Panc1 (cell line): ENCODE measurements at regions not wholly inside any gene's neighbourhood (a gene's known extent, or its start where the extent isn't known, plus 50 kb on each side); places are given as distances from the start of the nearest gene placed in this dataset.

Source experiments
- POLR2AphosphoS5 ChIP-seq: IDR thresholded peaks from 2 replicates; pipeline ENCODE4 v1.6.1; 2012; ENCODE audit warnings: mild to moderate bottlenecking, low read depth, low read length, moderate library complexity
- TF ChIP-seq, protein P1 (sequence below): fragments of 450-650 bp; IDR thresholded peaks from 2 replicates; pipeline ENCODE4 v1.5.1; 2017; ENCODE audit warnings: mild to moderate bottlenecking

DNA sequence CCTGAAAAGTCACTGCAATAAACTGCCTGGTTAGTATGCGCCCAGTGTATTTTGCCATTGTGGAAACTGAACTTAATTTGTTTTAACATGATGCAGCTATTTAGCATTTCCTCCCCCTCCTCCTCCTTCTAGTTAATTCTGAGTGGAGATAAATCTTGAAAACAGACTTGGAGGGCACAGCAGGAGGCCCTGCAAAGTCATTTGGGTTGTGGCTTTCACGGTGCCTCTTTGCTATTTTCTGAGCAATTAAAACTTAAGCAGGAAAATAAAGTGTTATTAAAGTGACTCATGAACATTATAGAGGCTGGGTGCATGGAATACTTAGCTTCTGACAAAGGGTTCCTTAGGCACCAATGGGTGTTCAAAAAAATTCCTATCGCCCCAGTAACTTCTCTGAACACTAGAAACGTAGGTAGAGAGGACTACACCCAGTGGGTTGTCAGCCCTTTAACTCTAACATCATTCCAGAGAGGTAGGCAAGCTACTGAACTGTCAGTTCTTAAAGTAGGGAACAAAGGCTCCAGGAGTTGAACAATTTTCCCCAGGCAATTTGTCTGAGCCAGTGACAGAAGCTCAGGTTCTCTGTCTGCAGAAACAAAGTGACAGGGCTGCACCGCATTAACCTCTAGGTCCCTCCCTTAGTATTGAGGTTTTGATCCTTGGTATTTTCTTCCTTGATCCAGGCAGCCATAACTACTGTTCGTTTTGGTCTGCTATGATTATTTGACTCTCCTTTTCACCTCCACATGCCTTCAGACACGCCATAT lies 158.3 kb upstream of the KIT start:
- TF ChIP-seq, protein P1, sequence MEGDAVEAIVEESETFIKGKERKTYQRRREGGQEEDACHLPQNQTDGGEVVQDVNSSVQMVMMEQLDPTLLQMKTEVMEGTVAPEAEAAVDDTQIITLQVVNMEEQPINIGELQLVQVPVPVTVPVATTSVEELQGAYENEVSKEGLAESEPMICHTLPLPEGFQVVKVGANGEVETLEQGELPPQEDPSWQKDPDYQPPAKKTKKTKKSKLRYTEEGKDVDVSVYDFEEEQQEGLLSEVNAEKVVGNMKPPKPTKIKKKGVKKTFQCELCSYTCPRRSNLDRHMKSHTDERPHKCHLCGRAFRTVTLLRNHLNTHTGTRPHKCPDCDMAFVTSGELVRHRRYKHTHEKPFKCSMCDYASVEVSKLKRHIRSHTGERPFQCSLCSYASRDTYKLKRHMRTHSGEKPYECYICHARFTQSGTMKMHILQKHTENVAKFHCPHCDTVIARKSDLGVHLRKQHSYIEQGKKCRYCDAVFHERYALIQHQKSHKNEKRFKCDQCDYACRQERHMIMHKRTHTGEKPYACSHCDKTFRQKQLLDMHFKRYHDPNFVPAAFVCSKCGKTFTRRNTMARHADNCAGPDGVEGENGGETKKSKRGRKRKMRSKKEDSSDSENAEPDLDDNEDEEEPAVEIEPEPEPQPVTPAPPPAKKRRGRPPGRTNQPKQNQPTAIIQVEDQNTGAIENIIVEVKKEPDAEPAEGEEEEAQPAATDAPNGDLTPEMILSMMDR, result no peak
- TF ChIP-seq POLR2AphosphoS5, result no peak
